ENCODE measurements at regions not wholly inside any gene's neighbourhood (a gene's known extent, or its start where the extent isn't known, plus 50 kb on each side); places are given as distances from the start of the nearest gene placed in this dataset.
A peak's percentile ranks its signal among the peaks of the same experiment; 100 is the strongest.
"Not testable (repeated sequence)": the region's sequence is repeated elsewhere in the genome, so short reads cannot be mapped to it uniquely, and the experiment has no call there.

- DNase-seq, result no peak
Observed at GRCh38 chr20:25985597-25985996, 288.9 kb upstream of the ZNF337 start.

- DNase-seq, result peak in 1 of 2 donors; percentile 49
Observed at GRCh38 chr20:25984933-25985332, 288.3 kb upstream of the ZNF337 start.

GRCh38 chr20:25982701-25983100 lies 286.0 kb upstream of the ZNF337 start:
- not testable (repeated sequence) for DNase-seq

- DNase-seq, result not testable (repeated sequence)
Observed at GRCh38 chr20:25978450-25979190, 282.0 kb upstream of the ZNF337 start.

GRCh38 chr20:25975816-25976215 lies 279.2 kb upstream of the ZNF337 start:
- not testable (repeated sequence) for DNase-seq

- not testable (repeated sequence) for DNase-seq
Observed at GRCh38 chr20:25965203-25965602, 268.6 kb upstream of the ZNF337 start.

GRCh38 chr20:25953876-25954275 lies 257.2 kb upstream of the ZNF337 start:
- DNase-seq, result not testable (repeated sequence)

GRCh38 chr20:25935230-25935629 lies 238.6 kb upstream of the ZNF337 start:
- DNase-seq, result not testable (repeated sequence)

- DNase-seq, result not testable (repeated sequence)
Observed at GRCh38 chr20:25932806-25933205, 236.2 kb upstream of the ZNF337 start.

GRCh38 chr20:25932170-25932569 lies 235.5 kb upstream of the ZNF337 start:
- not testable (repeated sequence) for DNase-seq

- DNase-seq, result not testable (repeated sequence)
Observed at GRCh38 chr20:25902321-25902720, 205.7 kb upstream of the ZNF337 start.

GRCh38 chr20:25898663-25899062 lies 202.0 kb upstream of the ZNF337 start:
- DNase-seq, result not testable (repeated sequence)

GRCh38 chr20:25879096-25879495 lies 182.4 kb upstream of the ZNF337 start:
- not testable (repeated sequence) for DNase-seq

- DNase-seq, result not testable (repeated sequence)
Observed at GRCh38 chr20:25868650-25868979, 172.0 kb upstream of the ZNF337 start.

- DNase-seq, result peak; percentile 70
Observed at GRCh38 chr20:25867776-25868649, 171.4 kb upstream of the ZNF337 start.

- DNase-seq, result not testable (repeated sequence)
Observed at GRCh38 chr20:25867015-25867775, 170.5 kb upstream of the ZNF337 start.

GRCh38 chr20:25865715-25866656 lies 169.3 kb upstream of the ZNF337 start:
- DNase-seq, result peak; percentile 74

GRCh38 chr20:25864963-25865714 lies 168.5 kb upstream of the ZNF337 start:
- not testable (repeated sequence) for DNase-seq

GRCh38 chr20:25864326-25864962 lies 167.8 kb upstream of the ZNF337 start:
- no peak for DNase-seq

- DNase-seq, result no peak
Observed at GRCh38 chr20:25863536-25864325, 167.1 kb upstream of the ZNF337 start.

Data from CD4-positive, alpha-beta T cell treated with Interferon alpha-2 for 1 hour (primary cell).